Endothelial cell of umbilical vein (primary cell): ENCODE measurements at regions not wholly inside any gene's neighbourhood (a gene's known extent, or its start where the extent isn't known, plus 50 kb on each side); places are given as distances from the start of the nearest gene placed in this dataset.

ENCODE experiments used
- CTCF ChIP-seq, 2 donors: IDR thresholded peaks; 1 replicate in 1 of 2; 2 replicates in 1 of 2; pipeline ENCODE4 v1.5.1; 2011; ENCODE audit warnings: low read length in 2 of 2, mild to moderate bottlenecking in 2 of 2, moderate library complexity in 2 of 2, control low read depth in 1 of 2, inconsistent platforms in 1 of 2, low read depth in 1 of 2; ENCODE audit not compliant: insufficient read depth in 1 of 2; ENCODE audit errors: extremely low read depth in 1 of 2
- EZH2 ChIP-seq: IDR thresholded peaks from 2 replicates; pipeline ENCODE4 v1.6.1; 2012; ENCODE audit warnings: borderline replicate concordance, low read depth, mild to moderate bottlenecking, moderate library complexity, low read length, inconsistent platforms; ENCODE audit not compliant: severe bottlenecking
- JUN ChIP-seq: IDR thresholded peaks from 2 replicates; pipeline ENCODE4 v1.6.1; 2011; ENCODE audit warnings: borderline replicate concordance, low read depth; ENCODE audit not compliant: insufficient read length, insufficient read depth
- MYC ChIP-seq: IDR thresholded peaks from one replicate; pipeline ENCODE4 v1.6.1; 2011; ENCODE audit warnings: mild to moderate bottlenecking, low read depth, low read length
- POLR2A ChIP-seq: IDR thresholded peaks from 2 replicates; pipeline ENCODE4 v1.6.1; 2012; ENCODE audit warnings: low read depth, mild to moderate bottlenecking, control low read depth, low read length
- POLR2AphosphoS5 ChIP-seq: IDR thresholded peaks from 2 replicates; pipeline ENCODE4 v1.6.1; 2012; ENCODE audit warnings: low read depth, mild to moderate bottlenecking, control low read depth, low read length, moderate library complexity; ENCODE audit not compliant: insufficient read depth
- TF ChIP-seq, protein P1 (sequence below): IDR thresholded peaks from 2 replicates; pipeline ENCODE4 v1.6.1; 2011; ENCODE audit not compliant: insufficient read depth, insufficient read length

DNA sequence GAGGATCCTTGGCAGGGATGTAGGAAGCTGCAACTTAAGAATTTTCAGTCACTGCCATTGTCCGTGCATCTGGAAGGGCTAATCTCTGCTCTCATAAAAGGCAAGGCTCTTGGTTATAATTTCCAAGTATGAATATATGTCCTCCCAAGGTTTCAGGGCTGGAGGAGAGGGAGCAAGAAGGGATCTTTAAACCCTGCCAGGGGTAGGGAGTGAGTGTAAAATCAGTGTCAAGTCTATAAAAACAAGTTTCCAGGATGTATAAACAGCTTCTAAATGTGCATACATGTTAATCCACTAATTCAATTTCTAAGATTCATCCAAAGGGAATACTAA lies 110.2 kb upstream of the CYRIA start:
- TF ChIP-seq POLR2A, result no peak
- no peak for TF ChIP-seq CTCF (IDR thresholded peaks at IDR 0.05; ENCODE audit: extremely low read depth in 1 of 2, insufficient read depth in 1 of 2, low read depth in 1 of 2, low read length in 2 of 2)
- TF ChIP-seq, protein P1, sequence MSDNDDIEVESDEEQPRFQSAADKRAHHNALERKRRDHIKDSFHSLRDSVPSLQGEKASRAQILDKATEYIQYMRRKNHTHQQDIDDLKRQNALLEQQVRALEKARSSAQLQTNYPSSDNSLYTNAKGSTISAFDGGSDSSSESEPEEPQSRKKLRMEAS, result no peak
- TF ChIP-seq EZH2, result no peak
- no peak for TF ChIP-seq JUN
- no peak for TF ChIP-seq POLR2AphosphoS5
- no peak for TF ChIP-seq MYC
